GM18502 (cell line): ENCODE measurements at regions not wholly inside any gene's neighbourhood (a gene's known extent, or its start where the extent isn't known, plus 50 kb on each side); places are given as distances from the start of the nearest gene placed in this dataset.
"Not testable (repeated sequence)": the region's sequence is repeated elsewhere in the genome, so short reads cannot be mapped to it uniquely, and the experiment has no call there.

Experiments used
- ATAC-seq: cut with Tn5 transposase; IDR thresholded peaks from one replicate; pipeline ENCODE4 v1.9.1; 2021; ENCODE audit warnings: mild to moderate bottlenecking; ENCODE audit not compliant: unreplicated experiment, poor library complexity

DNA sequence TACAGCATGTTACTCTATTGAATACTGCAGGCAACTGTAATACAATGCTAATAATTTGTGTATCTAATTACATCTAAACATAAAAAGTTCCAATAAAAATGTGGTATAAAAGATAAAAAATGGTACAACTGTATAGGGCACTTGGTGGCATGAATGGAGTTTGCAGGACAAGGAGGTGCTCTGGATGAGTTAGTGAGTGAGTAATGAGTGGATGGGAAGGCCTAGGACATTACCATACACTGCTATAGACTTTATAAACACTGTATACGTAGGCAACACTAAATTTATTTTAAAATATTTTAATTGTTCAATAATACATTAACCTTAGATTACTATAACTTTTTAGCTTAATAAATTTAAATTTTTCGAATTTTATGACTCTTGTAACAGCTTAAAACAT, 579.6 kb upstream of the MAN1A1 start:
- ATAC-seq: no peak

DNA sequence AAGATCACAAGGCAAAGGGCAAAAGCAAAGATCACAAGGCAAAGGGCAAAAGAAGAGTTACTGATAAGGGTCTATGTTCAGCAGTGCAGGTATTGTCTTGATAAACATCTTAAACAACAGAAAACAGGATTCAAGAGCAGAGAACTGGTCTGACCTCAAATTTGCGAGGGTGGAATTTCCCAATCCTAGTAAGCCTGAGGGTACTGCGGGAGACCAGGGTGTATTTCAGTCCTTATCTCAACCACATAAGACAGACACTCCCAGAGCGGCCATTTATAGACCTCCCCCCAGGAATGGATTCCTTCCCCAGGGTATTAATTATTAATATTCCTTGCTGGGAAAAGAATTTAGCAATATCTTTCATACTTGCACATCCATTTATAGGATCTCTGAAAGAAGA, 575.3 kb upstream of the MAN1A1 start:
- ATAC-seq: not testable (repeated sequence)

DNA sequence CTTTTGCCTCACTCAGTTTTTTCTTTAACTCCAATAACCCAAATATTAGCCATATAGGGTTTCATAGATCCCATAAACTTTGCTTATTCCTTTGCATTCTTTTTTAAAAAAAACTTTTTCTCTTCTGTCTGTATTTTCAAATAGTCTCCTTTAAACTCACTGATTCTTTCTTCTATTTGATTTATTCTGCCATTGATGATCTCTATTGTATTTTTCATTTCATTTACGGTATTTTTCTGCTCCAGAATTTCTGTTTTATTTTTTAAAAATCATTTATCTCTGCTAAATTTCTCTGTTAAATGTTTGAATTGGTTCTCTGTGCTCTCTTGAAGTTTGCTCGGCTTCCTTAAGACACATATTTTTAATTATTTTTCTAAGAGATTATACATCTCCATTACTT, 573.3 kb upstream of the MAN1A1 start:
- ATAC-seq: no peak

DNA sequence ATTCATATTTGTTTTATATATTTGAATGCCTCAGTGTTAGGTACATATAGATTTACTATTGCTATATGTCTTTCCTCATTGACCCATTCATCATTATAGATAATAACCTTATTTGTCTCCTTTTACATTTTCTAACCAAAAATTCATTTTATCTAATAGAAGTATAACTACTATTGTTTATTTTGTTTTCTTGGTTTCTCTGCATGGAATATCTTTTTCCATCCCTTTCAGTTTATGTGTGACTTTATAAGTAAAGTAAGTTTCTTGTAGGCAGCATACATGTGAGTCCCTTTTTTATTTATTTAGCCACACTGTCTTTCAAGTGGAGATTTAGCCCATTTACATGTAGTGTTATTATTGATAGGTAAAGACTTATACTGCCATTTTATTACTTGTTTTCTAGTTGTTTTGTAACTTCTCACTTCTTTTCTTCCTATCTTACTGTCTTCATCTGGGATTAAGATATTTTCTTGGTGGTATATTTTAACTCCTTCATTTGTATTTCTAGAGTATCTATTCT, 572.0 kb upstream of the MAN1A1 start:
- ATAC-seq: no peak

DNA sequence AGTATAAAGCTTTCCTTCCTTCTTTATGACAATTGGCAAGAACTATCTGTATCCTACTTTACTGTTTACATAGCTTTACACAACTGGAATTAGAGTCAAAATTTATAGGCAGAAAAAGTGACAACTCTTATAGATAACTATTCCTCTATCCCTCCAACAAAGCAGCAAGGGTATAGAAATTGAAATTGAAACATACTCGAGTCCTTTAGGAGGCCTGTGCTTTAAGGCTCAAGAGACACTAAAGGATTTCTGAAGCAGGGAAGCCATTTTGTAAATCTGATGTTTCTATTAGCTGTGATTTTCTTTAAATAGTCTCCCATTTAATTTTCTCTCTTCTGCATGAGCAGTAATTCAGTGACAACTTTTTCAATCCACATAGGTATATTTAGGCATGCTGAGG, 567.6 kb upstream of the MAN1A1 start:
- ATAC-seq: no peak

DNA sequence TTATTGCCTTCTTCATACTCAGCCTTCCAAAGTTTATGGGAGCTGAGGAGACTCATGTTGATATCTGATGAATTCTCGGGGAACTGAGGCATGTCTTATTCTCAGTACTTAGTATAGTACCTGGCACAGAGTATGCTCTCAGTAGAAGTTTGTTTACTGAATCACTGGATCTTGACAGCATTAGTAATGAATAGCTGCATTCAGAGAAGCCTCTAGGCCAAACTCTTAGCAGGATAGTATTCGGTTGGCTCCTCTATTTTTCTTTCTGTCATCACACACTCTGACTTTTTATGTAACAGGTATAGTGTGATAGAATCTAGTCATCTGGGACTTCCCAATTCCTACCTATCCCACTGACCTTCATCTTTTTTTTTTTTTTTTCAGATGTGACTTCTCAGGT, 566.4 kb upstream of the MAN1A1 start:
- no peak for ATAC-seq

DNA sequence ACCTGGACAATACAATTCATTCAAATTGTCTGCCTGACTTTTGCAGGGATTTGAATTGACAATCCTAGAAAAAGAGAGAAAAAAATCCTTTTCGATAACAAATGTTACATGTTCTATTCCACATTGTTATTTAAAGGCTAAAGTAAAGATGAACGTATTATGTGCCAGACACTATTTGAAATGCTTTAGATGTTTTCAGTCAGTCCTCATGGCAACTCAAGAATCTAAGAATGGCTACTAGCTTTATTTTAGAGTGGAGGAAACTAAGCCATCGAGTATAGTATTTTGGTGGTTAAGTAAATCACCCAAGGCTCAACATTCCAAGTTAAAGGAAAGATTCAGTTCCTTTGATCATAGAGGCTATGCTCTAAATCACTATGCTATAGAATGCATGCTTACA, 558.6 kb upstream of the MAN1A1 start:
- no peak for ATAC-seq

DNA sequence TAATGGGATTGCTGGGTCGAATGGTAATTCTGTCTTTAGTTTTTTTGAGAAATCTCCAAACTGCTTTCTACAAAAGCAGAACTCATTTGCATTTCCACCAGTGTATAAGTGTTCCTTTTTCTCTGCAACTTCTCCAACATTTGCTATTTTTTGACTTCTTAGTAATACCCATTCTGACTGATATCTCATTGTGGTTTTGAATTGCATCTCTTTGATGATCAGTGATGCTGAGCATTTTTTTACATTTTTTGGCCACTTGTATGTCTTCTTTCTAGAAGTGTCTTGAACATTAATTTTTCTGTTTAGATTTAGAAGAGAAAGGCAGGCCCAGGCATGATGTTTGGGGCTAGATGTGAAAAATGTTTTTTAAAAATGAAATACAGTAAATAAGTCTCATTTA, 553.1 kb upstream of the MAN1A1 start:
- no peak for ATAC-seq

DNA sequence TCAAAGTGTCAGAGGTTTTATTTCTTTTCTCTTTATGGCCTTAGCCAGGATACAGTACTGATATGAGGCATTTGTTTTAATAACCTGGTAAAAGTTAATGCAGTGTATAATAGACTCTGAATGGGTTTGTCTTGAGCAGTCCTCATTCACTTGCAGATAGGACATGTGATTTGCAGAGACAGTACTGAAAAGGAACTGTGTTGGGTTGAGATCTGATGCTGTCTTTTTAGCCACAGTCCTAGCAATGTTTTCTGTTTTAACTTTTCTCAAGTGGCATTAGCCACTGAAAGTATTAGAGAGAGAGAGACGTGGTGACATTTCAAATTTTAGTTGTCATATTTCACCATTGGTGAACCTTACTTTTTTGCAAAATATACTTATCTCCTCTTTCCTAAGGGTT, 547.2 kb upstream of the MAN1A1 start:
- ATAC-seq: no peak

DNA sequence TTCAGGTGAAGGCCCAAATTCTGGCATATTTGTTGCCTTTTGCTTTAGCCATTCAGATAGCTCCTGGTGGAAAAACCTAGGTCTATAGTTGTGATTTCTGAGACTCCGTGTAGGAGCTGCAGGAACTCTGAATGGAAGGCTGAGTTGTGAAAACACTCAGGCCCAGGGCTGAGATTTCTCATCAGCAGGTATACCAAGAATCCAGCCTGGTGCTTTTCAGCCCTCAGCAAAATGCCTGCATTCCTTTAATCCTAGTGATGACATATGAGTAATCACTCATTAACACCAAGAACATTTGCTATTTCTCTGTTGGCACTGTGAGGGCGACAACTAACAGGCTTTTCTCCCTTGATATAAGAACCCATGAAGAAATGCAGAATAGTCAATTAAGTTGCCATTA, 546.1 kb upstream of the MAN1A1 start:
- ATAC-seq: no peak

DNA sequence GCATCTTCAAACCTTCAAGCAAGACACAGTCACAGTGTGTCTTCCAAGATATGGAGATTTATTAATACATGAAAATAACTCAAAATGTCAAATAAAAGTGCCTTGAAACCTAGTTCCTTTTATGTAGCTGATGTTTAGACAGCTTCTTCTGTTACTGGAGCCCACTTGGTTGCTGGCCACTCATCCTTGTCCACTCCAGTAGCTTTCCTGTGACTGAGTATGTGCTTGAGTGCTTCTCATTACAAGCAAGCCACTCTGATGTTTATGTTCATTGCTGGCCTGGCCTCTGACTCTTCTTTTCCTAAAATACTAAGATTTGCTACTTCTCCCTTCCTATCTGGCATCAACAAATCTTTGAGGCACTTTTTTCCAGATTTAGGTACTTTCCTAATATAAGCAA, 545.2 kb upstream of the MAN1A1 start:
- no peak for ATAC-seq

DNA sequence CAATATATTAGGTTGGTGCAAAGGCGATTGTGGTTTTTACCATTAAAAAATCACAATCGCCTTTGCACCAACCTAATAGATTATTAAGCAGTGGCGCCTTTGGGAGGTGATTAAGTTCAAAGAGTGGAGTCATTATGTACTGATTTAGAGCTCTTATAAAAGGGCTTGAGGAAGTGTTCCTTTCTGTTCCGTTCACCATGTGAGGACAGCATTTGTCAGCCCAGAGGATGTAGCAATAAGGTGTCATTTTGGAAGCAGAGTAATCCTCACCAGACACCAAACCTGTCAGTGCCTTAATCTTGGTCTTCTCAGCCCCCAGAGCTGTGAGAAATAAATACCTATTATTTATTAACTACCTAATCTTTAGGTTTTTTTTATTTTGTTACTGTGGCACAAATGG, 542.1 kb upstream of the MAN1A1 start:
- no peak for ATAC-seq

DNA sequence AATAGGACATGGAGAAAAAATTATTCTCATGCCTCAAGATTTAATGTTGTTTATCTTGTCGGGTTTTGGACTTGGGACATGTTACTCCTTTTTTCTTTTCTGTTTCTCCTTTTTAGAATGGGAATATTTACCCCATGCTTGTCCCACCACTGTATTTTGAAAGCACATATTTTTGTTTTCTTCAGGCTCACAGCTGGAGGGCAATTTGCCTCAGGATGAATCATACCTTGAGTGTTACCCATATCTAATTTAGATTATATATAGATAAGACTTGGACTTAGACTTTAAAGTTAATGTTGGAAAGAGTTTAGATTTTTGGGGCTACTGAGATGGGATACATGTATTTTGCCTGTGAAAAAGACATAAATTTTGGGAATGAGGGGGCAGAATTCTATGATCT, 541.6 kb upstream of the MAN1A1 start:
- ATAC-seq: no peak

DNA sequence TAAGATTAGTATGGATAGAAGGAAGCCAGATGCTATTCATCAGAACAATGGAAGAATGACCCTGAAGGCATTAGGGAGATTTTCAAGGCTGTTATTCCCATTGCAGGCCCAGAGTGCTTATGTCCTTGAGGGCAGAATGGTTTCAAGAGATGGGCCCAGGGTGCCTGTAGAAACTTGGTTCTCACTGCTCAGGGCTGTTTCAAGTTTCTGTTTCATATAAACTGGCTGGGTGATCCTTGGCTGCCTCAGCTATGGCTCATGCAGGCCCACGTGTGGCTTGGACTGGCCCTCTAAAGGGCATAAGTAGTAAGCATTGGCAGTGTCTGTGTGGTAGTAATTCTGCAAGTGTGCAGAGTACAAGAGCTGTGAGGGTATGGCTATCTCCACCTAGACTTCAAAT, 540.9 kb upstream of the MAN1A1 start:
- ATAC-seq: no peak

DNA sequence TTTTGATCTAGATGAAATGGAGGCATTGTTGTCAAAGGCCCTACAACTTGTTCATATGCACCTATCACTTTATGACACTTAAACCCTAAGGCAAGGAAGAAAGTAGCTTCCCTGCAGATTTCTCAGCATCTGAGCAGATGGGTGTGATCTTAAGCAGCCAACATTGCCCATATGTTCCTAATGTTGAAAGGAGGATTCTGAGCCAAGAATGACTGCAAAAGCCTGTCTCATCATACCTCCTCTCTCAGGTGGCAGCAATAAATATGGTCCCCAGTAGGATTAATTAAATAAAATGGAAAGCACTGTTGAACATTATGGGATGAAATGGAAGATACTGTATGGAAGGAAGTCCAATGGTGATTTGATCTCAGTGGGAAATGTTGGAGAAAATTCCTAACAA, 538.1 kb upstream of the MAN1A1 start:
- ATAC-seq: no peak

DNA sequence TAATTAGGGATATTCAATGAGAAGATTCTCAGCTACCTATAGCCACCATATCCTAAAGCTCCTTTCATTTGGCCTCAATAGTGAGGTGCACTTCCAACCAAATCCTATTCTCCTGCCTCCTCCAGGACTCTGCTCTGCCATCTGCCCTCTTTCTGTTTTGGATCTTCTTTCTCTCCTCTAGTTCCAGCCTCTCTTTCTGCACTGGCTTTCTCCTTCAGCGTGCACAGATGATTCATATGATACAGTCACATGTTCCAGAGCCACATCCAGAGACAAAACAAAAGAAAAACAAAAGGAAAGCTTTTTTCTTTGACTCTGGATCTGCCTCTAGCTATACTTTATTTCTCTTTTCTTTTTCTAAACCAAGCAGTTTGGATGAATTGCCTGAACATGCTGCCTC, 531.9 kb upstream of the MAN1A1 start:
- ATAC-seq: no peak

DNA sequence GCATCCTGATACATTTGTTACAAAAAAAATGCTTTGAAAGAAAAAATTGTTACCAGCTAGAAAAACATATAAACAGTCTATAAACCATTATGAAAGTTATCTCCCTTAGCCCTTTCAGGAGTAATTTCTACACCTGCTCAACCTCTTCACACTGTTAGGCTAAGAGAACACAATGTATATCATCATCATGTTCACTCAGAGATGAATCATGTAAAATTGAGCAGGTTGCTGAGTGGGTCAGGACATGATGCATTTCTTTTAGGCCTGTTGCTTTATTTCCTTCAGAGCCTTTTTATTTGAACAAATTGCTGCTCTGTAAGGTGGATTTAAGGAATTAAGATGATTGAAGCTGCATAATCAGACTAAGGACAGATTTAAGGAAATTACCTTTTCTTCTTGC, 531.3 kb upstream of the MAN1A1 start:
- ATAC-seq: no peak

DNA sequence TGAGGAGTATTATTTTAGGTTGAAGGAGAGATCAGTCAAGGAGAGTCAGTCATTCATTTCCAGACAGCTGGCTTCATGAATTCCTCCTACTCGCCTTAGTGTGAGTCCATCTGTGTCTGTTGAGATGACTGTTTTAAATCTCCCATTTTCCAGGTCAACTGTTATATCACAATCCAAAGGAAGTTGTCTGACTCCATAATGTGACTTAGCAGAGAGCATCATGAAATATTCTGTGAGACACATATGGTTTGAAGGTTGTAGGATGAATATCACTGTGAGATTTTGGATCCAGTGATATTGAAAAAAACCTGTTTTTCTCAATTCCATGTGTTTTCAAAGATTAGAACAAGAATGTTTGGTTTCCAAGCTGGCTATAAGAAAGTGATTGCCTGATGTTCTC, 530.2 kb upstream of the MAN1A1 start:
- ATAC-seq: no peak

DNA sequence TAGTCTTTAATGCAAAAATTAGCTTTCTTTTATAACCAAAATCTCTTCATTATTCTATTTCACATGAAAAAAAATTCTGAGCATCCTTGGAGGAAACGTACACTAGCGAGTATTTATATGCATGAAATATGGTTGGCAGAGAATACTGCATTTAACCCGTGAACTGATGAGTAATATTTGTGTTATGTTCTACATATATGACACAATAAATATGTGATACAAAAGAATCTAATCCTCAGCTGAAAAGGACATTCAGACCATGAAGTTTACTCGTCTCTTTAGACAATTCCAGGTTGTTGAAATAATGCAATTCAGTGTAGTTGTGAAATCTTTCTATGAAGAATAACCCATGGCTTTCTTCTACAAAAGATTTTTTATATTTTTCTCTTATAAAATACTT, 524.8 kb upstream of the MAN1A1 start:
- ATAC-seq: no peak

DNA sequence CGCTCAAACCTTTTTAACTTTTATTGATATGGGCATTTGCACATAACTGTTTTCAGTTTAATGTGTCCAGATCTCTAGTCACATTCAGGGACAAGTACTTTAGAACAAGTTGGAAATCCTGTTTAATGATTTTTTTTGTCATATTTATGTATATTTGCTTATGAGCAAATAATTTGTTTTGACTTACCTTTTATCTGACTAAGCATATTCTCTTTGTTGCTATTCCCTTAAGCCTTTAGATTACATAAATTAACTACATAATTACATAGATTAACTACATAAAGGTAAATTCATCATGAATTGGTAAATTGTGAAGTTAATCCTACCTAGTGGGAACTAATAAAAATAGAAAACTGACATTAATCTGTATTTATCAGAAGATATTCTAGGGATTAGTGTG, 523.5 kb upstream of the MAN1A1 start:
- no peak for ATAC-seq

DNA sequence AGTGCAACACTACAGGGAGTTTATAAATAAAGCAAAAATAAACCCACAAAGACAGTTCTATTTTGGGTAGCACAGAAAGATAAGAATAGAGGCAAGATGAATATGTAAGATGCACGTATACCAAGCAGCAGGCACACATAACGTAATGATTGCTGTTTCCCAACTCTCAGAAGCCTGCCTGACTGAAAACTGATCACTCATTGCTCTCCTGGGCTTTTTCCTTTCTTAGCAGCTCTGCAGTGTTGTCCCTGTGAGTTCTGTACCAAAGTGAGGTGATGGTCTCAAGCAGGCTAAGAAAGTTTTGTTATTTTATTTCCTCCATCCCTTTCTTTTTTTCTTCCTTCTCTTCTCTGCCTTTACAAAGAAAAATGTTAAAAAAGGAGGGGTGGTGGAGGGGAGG, 522.0 kb upstream of the MAN1A1 start:
- no peak for ATAC-seq

DNA sequence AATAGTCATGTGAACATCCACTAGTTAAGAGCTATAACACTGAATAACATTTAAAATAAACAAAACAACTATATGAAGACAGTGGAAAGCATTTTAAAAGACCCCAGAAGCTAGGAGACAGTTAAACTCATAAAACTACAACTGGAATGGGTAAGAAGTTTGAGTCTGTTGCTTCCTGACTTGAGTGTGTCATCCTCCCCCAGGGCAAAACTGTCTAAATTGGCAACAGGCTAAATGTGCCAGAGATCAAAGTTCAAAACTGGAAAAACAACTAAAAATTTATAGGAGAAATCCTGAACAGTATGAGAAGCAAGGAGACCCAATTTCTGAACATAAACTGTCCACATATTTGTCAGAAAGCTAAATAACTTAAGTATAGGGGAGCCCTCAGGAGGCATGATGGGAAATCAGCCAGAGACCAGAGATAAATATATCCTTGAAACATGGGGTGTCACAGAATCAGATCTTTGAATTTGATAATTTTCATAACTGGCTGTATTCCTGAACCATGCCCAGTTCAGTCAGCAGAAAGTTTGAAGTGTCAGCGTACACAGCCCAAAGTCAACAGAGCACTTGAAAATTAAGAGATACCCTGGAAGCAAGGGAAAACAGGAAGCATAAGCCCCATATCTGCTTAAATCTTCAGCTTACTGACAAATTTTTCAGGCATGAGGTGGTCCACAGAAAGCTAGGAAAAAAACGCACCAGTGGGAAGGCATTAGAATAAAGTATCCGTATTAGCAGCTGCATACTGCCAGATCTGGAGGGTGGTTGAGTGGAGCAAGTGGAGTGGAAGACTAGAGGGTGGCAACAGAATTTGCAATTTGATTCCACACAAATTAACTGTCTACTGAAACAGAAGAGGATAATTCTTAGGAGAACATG, 516.1 kb upstream of the MAN1A1 start:
- no peak for ATAC-seq
